PC-3 (cell line): ENCODE measurements at regions not wholly inside any gene's neighbourhood (a gene's known extent, or its start where the extent isn't known, plus 50 kb on each side); places are given as distances from the start of the nearest gene placed in this dataset.
A peak's percentile ranks its signal among the peaks of the same experiment; 100 is the strongest.

Source experiments
- ATAC-seq: fragments of 200-7000 bp; cut with Tn5 transposase; 2 replicates; pipeline ENCODE4 v1.9.1; 2020; ENCODE audit warnings: mild to moderate bottlenecking, moderate library complexity
- BruUV-seq: library from RNA; stranded (reverse); fragments of 400-500 nt; replicated peaks from 2 replicates; lab custom pipeline; 2021; lab: Mats Ljungman, UMichigan
- CTCF ChIA-PET: fragments of 300-600 bp; sonication (Branson Sonifier 250); formaldehyde crosslinking; loops from one replicate; lab custom pipeline; 2022; ENCODE audit warnings: antibody characterized with exemption; lab: Charles Lee
- POLR2A ChIA-PET: fragments of 300-600 bp; sonication (Branson Sonifier 250); formaldehyde crosslinking; loops from one replicate; lab custom pipeline; 2022; ENCODE audit warnings: antibody characterized with exemption; ENCODE audit not compliant: unreplicated experiment; lab: Charles Lee
- DNase-seq: peaks from one replicate; pipeline ENCODE4 v3.0.0-alpha.2; 2015
- H2AFZ ChIP-seq: fragments of 300-600 bp; sonication (generic); 2 replicates; pipeline ENCODE4 v1.6.0; 2016; ENCODE audit warnings: antibody characterized with exemption, low read length
- H3F3A ChIP-seq: fragments of 300-600 bp; sonication (generic); one replicate; pipeline ENCODE4 v1.6.0; 2017; ENCODE audit warnings: antibody characterized with exemption, low read length, control low read depth, mild to moderate bottlenecking; ENCODE audit not compliant: unreplicated experiment
- H3K27ac ChIP-seq: fragments of 300-600 bp; sonication (generic); 2 replicates; pipeline ENCODE4 v1.5.1; 2016; ENCODE audit warnings: mild to moderate bottlenecking, low read length
- H3K27me3 ChIP-seq: fragments of 300-600 bp; sonication (generic); 2 replicates; pipeline ENCODE4 v1.6.1; 2016; ENCODE audit warnings: low read length, mixed read lengths
- H3K36me3 ChIP-seq: fragments of 300-600 bp; sonication (generic); 2 replicates; pipeline ENCODE4 v1.6.1; 2016; ENCODE audit warnings: low read depth, mixed run types, low read length, mixed read lengths
- H3K4me1 ChIP-seq: fragments of 300-600 bp; sonication (generic); 2 replicates; pipeline ENCODE4 v1.5.1; 2016; ENCODE audit warnings: low read length; ENCODE audit not compliant: insufficient read depth
- H3K4me2 ChIP-seq: fragments of 300-600 bp; sonication (generic); 2 replicates; pipeline ENCODE4 v1.6.0; 2016; ENCODE audit warnings: low read length
- H3K4me3 ChIP-seq: fragments of 300-600 bp; sonication (generic); 2 replicates; pipeline ENCODE4 v1.5.1; 2016; ENCODE audit warnings: mild to moderate bottlenecking, low read length, mixed read lengths
- H3K79me2 ChIP-seq: fragments of 300-600 bp; sonication (generic); 2 replicates; pipeline ENCODE4 v1.6.1; 2017; ENCODE audit warnings: low read length, mixed read lengths
- H3K9ac ChIP-seq: fragments of 300-600 bp; sonication (generic); 2 replicates; pipeline ENCODE4 v1.6.0; 2016; ENCODE audit warnings: mild to moderate bottlenecking, low read length
- H3K9me2 ChIP-seq: fragments of 300-600 bp; sonication (generic); replicated peaks from 2 replicates; pipeline ENCODE4 v1.6.1; 2016; ENCODE audit warnings: mixed run types, low read length, mixed read lengths
- H3K9me3 ChIP-seq: fragments of 300-600 bp; sonication (generic); 2 replicates; pipeline ENCODE4 v1.6.1; 2016; ENCODE audit warnings: low read length, mixed read lengths
- H4K20me1 ChIP-seq: fragments of 300-600 bp; sonication (generic); 2 replicates; pipeline ENCODE4 v1.6.1; 2016; ENCODE audit warnings: low read length, mixed read lengths
- EZH2 ChIP-seq: fragments of 300-600 bp; sonication (generic); IDR thresholded peaks from one replicate; pipeline ENCODE4 v1.6.1; 2017; ENCODE audit warnings: antibody characterized with exemption, mild to moderate bottlenecking, low read length; ENCODE audit not compliant: unreplicated experiment
- EZH2phosphoT487 ChIP-seq: fragments of 300-600 bp; sonication (generic); IDR thresholded peaks from 2 replicates; pipeline ENCODE4 v1.6.1; 2018; ENCODE audit warnings: mild to moderate bottlenecking, antibody characterized with exemption, low read length, borderline replicate concordance
- intact Hi-C: fragments of 100-400 bp; cut with micrococcal nuclease; formaldehyde crosslinking; loops from 2 replicates; pipeline ENCODE4 v1.9.0; 2023
- TF ChIP-seq, protein P1 (sequence below): fragments of 300-600 bp; sonication (generic); conservative IDR thresholded peaks from 2 replicates; pipeline ENCODE4 v1.5.1; 2017; ENCODE audit warnings: antibody characterized with exemption, low read depth, mild to moderate bottlenecking, low read length

DNA sequence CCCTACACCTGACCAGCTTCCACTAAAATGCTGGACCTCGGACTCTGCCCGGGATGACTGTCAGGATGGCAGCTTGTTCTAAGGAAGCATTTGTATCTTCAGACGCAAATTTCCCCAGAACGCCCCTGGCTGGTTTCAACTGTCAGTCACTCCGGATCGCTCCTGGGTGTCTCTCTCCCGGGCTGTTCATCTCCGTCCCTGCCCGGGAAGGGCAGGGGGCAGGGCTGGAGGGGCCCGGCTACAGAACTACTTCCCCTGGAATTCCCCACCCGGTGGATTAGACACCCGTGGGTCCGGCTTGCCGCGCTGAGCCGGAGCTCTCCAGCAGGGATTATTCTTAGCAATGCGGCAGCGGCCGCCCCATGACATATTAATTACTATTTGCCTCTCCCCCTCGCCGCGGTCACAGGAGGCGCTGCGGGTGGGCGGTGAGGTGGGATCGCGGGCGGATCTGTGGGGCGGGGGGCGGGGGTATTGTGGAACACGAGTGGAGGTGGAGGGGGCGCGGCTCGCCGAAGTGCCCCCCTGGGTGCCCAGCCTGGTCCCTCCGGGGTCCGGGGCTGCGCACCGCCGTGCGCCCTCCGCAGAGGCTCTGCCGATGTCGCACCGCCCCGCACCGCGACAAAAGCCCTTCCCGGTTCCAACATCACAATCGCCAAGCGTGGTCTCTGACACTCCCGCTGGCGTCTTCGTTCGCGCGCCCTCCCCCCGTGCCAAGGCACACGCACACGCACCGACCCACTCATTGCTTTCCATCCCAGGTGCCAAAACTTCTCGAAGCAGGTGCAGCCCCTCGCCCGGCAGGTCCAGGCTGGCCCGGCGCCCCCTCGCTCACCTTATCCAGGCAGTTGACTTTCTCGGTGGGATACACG lies 276.1 kb upstream of the NEBL start:
- H2AFZ ChIP-seq = peak overlapping the region; percentile 82
- peak; percentile 3 for ATAC-seq
- POLR2A ChIA-PET = interaction anchor here (0.6 to 1.0 kb wide), 2 partner anchors 38 to 355 kb away, joined by 3 read pairs; no protein-coding TSS in a partner anchor
- H3K27me3 ChIP-seq = no peaks in the 10 kb centered on the region
- H3K9me2 ChIP-seq = no peaks in the 10 kb centered on the region
- peak overlapping the region; percentile 77 for H3K9ac ChIP-seq
- peaks cover 34% of the 10 kb centered on the region for H3K4me1 ChIP-seq
- intact Hi-C loops = loop anchor here (5.0 kb wide), 1 partner anchor 91 kb away; no protein-coding TSS in a partner anchor
- CTCF ChIA-PET = interaction anchor here (0.5 kb wide), 1 partner anchor 102 kb away, joined by 5 read pairs; no protein-coding TSS in a partner anchor
- BruUV-seq = no TSS peak
- peak; percentile 37 for DNase-seq
- no peaks in the 10 kb centered on the region for H3K9me3 ChIP-seq
- H3K36me3 ChIP-seq = no peaks in the 10 kb centered on the region
- peak overlapping the region; percentile 98 for H3K4me2 ChIP-seq
- 0 out of 2 replicates have a peak overlapping the region, but pooled peaks have one; percentile 19 for H3K27ac ChIP-seq
- no peak for TF ChIP-seq EZH2
- no peak for TF ChIP-seq EZH2phosphoT487
- TF ChIP-seq, protein P1, sequence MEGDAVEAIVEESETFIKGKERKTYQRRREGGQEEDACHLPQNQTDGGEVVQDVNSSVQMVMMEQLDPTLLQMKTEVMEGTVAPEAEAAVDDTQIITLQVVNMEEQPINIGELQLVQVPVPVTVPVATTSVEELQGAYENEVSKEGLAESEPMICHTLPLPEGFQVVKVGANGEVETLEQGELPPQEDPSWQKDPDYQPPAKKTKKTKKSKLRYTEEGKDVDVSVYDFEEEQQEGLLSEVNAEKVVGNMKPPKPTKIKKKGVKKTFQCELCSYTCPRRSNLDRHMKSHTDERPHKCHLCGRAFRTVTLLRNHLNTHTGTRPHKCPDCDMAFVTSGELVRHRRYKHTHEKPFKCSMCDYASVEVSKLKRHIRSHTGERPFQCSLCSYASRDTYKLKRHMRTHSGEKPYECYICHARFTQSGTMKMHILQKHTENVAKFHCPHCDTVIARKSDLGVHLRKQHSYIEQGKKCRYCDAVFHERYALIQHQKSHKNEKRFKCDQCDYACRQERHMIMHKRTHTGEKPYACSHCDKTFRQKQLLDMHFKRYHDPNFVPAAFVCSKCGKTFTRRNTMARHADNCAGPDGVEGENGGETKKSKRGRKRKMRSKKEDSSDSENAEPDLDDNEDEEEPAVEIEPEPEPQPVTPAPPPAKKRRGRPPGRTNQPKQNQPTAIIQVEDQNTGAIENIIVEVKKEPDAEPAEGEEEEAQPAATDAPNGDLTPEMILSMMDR = no peak
- H3F3A ChIP-seq = no peaks in the 10 kb centered on the region
- peak overlapping the region; percentile 91 for H3K4me3 ChIP-seq
- H3K79me2 ChIP-seq = 0 out of 2 replicates have a peak, but pooled peaks cover 3% of the 10 kb centered on the region
- H4K20me1 ChIP-seq = no peaks in the 10 kb centered on the region

GRCh38 chr10:21172542-21172929 lies 275.4 kb upstream of the NEBL start:
- Histone ChIP-seq H2AFZ (peak overlapping the region; percentile 82), H3K27ac (0 out of 2 replicates have a peak overlapping the region, but pooled peaks have one; percentile 19), H3K36me3 (no peaks in the 10 kb centered on the region), H3K4me1 (peaks cover 34% of the 10 kb centered on the region), H3K9me2 (no peaks in the 10 kb centered on the region), H3K9me3 (no peaks in the 10 kb centered on the region), H3K79me2 (0 out of 2 replicates have a peak, but pooled peaks cover 3% of the 10 kb centered on the region), H3K4me2 (peak overlapping the region; percentile 98), H4K20me1 (no peaks in the 10 kb centered on the region), H3F3A (no peaks in the 10 kb centered on the region), H3K27me3 (no peaks in the 10 kb centered on the region), H3K9ac (peak overlapping the region; percentile 77), H3K4me3 (peak overlapping the region; percentile 91)
- DNase-seq (peak; percentile 14), ATAC-seq (no peak)
- TF ChIP-seq EZH2 (no peak), EZH2phosphoT487 (no peak)
- TF ChIP-seq, protein P1 = no peak
- ChIA-PET POLR2A (interaction anchor here (0.6 kb wide), 1 partner anchor 356 kb away, joined by 3 read pairs; no protein-coding TSS in a partner anchor), CTCF (interaction anchor here (0.5 kb wide), 1 partner anchor 778 kb away, joined by 4 read pairs; no protein-coding TSS in a partner anchor)
- intact Hi-C loops = loop anchor here (5.0 kb wide), 1 partner anchor 90 kb away; no protein-coding TSS in a partner anchor
- BruUV-seq = no TSS peak
